H1 (cell line): ENCODE measurements at regions not wholly inside any gene's neighbourhood (a gene's known extent, or its start where the extent isn't known, plus 50 kb on each side); places are given as distances from the start of the nearest gene placed in this dataset.

ENCODE experiments used
- EP300 ChIP-seq, 2 experiments: IDR thresholded peaks; 1 replicate in 1 of 2; 2 replicates in 1 of 2; pipeline ENCODE4 v1.6.1; 2011 to 2012; ENCODE audit warnings: low read depth in 2 of 2, low read length in 2 of 2, mild to moderate bottlenecking in 2 of 2, borderline replicate concordance in 1 of 2, inconsistent platforms in 1 of 2, moderate library complexity in 1 of 2
- KDM5A ChIP-seq: fragments of 200-600 bp; IDR thresholded peaks from 2 replicates; pipeline ENCODE4 v1.7.1; 2012; ENCODE audit warnings: mild to moderate bottlenecking, low read length, inconsistent platforms, mixed read lengths
- MAFK ChIP-seq: IDR thresholded peaks from 2 replicates; pipeline ENCODE4 v1.6.1; 2012; ENCODE audit warnings: low read depth, mild to moderate bottlenecking, improper control_type of control experiment, low read length
- NANOG ChIP-seq: IDR thresholded peaks from 2 replicates; pipeline ENCODE4 v1.6.1; 2011; ENCODE audit warnings: low read length, low read depth, mild to moderate bottlenecking, inconsistent platforms; ENCODE audit not compliant: insufficient read depth, poor library complexity, severe bottlenecking
- SP4 ChIP-seq: IDR thresholded peaks from 2 replicates; pipeline ENCODE4 v1.6.1; 2012; ENCODE audit warnings: low read length, inconsistent platforms
- TF ChIP-seq, protein P1 (sequence below): fragments of 300-600 bp; sonication (generic); IDR thresholded peaks from 2 replicates; pipeline ENCODE4 v1.7.1; 2012; ENCODE audit warnings: low read length, moderate library complexity, mild to moderate bottlenecking, inconsistent platforms; ENCODE audit not compliant: insufficient replicate concordance

DNA sequence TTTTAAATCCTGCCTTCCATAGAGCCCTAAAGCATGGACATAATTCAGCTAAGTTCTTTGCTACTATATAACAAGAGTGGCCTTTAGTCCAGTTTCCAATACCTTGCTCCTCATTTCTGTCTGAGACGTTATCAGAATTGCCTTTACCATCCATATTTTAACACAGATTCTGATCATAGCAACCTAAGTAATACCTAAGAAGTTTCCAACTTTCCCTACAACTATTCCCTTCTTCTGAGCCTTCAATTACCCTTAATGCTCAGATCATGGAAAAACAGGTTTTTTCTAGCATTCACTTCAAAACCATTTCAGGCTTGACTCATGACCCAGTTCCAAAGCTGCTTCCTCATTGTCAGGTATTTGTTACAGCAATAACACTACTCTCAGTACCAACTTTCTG lies 367.1 kb downstream of the C6orf118 start (continued):
- TF ChIP-seq, protein P1, sequence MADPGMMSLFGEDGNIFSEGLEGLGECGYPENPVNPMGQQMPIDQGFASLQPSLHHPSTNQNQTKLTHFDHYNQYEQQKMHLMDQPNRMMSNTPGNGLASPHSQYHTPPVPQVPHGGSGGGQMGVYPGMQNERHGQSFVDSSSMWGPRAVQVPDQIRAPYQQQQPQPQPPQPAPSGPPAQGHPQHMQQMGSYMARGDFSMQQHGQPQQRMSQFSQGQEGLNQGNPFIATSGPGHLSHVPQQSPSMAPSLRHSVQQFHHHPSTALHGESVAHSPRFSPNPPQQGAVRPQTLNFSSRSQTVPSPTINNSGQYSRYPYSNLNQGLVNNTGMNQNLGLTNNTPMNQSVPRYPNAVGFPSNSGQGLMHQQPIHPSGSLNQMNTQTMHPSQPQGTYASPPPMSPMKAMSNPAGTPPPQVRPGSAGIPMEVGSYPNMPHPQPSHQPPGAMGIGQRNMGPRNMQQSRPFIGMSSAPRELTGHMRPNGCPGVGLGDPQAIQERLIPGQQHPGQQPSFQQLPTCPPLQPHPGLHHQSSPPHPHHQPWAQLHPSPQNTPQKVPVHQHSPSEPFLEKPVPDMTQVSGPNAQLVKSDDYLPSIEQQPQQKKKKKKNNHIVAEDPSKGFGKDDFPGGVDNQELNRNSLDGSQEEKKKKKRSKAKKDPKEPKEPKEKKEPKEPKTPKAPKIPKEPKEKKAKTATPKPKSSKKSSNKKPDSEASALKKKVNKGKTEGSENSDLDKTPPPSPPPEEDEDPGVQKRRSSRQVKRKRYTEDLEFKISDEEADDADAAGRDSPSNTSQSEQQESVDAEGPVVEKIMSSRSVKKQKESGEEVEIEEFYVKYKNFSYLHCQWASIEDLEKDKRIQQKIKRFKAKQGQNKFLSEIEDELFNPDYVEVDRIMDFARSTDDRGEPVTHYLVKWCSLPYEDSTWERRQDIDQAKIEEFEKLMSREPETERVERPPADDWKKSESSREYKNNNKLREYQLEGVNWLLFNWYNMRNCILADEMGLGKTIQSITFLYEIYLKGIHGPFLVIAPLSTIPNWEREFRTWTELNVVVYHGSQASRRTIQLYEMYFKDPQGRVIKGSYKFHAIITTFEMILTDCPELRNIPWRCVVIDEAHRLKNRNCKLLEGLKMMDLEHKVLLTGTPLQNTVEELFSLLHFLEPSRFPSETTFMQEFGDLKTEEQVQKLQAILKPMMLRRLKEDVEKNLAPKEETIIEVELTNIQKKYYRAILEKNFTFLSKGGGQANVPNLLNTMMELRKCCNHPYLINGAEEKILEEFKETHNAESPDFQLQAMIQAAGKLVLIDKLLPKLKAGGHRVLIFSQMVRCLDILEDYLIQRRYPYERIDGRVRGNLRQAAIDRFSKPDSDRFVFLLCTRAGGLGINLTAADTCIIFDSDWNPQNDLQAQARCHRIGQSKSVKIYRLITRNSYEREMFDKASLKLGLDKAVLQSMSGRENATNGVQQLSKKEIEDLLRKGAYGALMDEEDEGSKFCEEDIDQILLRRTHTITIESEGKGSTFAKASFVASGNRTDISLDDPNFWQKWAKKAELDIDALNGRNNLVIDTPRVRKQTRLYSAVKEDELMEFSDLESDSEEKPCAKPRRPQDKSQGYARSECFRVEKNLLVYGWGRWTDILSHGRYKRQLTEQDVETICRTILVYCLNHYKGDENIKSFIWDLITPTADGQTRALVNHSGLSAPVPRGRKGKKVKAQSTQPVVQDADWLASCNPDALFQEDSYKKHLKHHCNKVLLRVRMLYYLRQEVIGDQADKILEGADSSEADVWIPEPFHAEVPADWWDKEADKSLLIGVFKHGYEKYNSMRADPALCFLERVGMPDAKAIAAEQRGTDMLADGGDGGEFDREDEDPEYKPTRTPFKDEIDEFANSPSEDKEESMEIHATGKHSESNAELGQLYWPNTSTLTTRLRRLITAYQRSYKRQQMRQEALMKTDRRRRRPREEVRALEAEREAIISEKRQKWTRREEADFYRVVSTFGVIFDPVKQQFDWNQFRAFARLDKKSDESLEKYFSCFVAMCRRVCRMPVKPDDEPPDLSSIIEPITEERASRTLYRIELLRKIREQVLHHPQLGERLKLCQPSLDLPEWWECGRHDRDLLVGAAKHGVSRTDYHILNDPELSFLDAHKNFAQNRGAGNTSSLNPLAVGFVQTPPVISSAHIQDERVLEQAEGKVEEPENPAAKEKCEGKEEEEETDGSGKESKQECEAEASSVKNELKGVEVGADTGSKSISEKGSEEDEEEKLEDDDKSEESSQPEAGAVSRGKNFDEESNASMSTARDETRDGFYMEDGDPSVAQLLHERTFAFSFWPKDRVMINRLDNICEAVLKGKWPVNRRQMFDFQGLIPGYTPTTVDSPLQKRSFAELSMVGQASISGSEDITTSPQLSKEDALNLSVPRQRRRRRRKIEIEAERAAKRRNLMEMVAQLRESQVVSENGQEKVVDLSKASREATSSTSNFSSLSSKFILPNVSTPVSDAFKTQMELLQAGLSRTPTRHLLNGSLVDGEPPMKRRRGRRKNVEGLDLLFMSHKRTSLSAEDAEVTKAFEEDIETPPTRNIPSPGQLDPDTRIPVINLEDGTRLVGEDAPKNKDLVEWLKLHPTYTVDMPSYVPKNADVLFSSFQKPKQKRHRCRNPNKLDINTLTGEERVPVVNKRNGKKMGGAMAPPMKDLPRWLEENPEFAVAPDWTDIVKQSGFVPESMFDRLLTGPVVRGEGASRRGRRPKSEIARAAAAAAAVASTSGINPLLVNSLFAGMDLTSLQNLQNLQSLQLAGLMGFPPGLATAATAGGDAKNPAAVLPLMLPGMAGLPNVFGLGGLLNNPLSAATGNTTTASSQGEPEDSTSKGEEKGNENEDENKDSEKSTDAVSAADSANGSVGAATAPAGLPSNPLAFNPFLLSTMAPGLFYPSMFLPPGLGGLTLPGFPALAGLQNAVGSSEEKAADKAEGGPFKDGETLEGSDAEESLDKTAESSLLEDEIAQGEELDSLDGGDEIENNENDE, result no peak
- no peak for TF ChIP-seq MAFK
- no peak for TF ChIP-seq KDM5A
- TF ChIP-seq SP4, result no peak
- no peak for TF ChIP-seq NANOG
- no peak for TF ChIP-seq EP300 (IDR thresholded peaks at IDR 0.05; ENCODE audit: borderline replicate concordance in 1 of 2, low read depth in 2 of 2, low read length in 2 of 2)
